MM.1S (cell line): ENCODE measurements at regions not wholly inside any gene's neighbourhood (a gene's known extent, or its start where the extent isn't known, plus 50 kb on each side); places are given as distances from the start of the nearest gene placed in this dataset.

ENCODE experiments used
- CTCF ChIP-seq: fragments of 300-600 bp; sonication (generic); IDR thresholded peaks from 2 replicates; pipeline ENCODE4 v1.5.1; 2016; ENCODE audit warnings: antibody characterized with exemption, low read length, mixed read lengths
- EZH2 ChIP-seq: fragments of 300-600 bp; sonication (generic); optimal IDR thresholded peaks from 2 replicates; pipeline ENCODE3; 2017; ENCODE audit warnings: low read depth, mild to moderate bottlenecking, antibody characterized with exemption, low read length, mixed read lengths
- EZH2phosphoT487 ChIP-seq: fragments of 300-600 bp; sonication (generic); IDR thresholded peaks from 2 replicates; pipeline ENCODE4 v1.6.1; 2018; ENCODE audit warnings: antibody characterized with exemption, low read length

- TF ChIP-seq CTCF: no peak
- TF ChIP-seq EZH2: no peak
- no peak for TF ChIP-seq EZH2phosphoT487
Observed at GRCh38 chr10:71131096-71131495, 81.3 kb upstream of the UNC5B start.
